Esophagus (tissue), 2 donors: ENCODE measurements at regions not wholly inside any gene's neighbourhood (a gene's known extent, or its start where the extent isn't known, plus 50 kb on each side); places are given as distances from the start of the nearest gene placed in this dataset.
"Not testable (repeated sequence)": the region's sequence is repeated elsewhere in the genome, so short reads cannot be mapped to it uniquely, and the experiment has no call there.

Source experiments
- H3K27ac ChIP-seq, 2 donors: one replicate each; pipeline ENCODE4 v1.5.1; 2013; ENCODE audit warnings: low read depth in 2 of 2, mild to moderate bottlenecking in 2 of 2, inconsistent platforms in 1 of 2, low read length in 1 of 2, moderate library complexity in 1 of 2
- H3K27me3 ChIP-seq, 2 donors: one replicate each; pipeline ENCODE4 v1.6.1; 2013; ENCODE audit warnings: low read length in 2 of 2, control low read depth in 1 of 2, mild to moderate bottlenecking in 1 of 2; ENCODE audit not compliant: insufficient read depth in 2 of 2, control insufficient read depth in 1 of 2
- H3K36me3 ChIP-seq, 2 donors: one replicate each; pipeline ENCODE4 v1.6.1; 2013; ENCODE audit warnings: low read length in 1 of 2; ENCODE audit not compliant: control insufficient read depth in 2 of 2, insufficient read depth in 2 of 2
- H3K4me1 ChIP-seq, 2 donors: one replicate each; pipeline ENCODE4 v1.6.1; 2013; ENCODE audit warnings: low read length in 1 of 2; ENCODE audit not compliant: control insufficient read depth in 2 of 2, insufficient read depth in 2 of 2
- H3K4me3 ChIP-seq, 2 donors: one replicate each; pipeline ENCODE4 v1.5.1; 2013; ENCODE audit warnings: low read length in 2 of 2, mild to moderate bottlenecking in 2 of 2, low read depth in 1 of 2, moderate library complexity in 1 of 2
- H3K9me3 ChIP-seq, 2 donors: one replicate each; pipeline ENCODE4 v1.6.1; 2013; ENCODE audit warnings: mild to moderate bottlenecking in 2 of 2, low read depth in 1 of 2, low read length in 1 of 2, moderate library complexity in 1 of 2; ENCODE audit not compliant: control insufficient read depth in 2 of 2, insufficient read depth in 1 of 2
- WGBS, 2 donors: extraction: QIAGEN DNeasy Blood & Tissue Kit; methylation state at CpG; one replicate each; pipeline ENCODE4 v1.1.7; 2013; 5-methylcytosine and 5-hydroxymethylcytosine counted together
- donor health status: healthy with polysubstance abuse.
- donor health status: Bipolar disorder and iron deficiency.

DNA sequence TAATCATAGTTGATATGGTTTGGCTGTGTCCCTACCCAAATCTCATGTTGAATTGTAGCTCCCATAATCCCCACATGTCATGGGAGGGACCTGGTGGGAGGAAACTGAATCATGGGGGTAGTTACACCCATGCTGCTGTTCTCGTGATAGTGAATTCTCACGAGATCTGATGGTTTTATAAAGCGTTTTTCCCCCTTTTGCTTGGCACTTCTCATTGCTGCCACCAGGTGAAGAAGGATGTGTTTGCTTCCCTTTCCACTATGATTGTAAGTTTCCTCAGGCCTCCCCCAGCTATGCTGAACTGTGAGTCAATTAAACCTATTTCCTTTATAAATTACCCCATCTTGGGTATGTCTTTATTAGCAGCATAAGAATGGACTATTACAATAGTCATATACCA is 86.0 kb upstream of the MID1 start:
- H3K27ac ChIP-seq, H3K4me3 ChIP-seq, H3K27me3 ChIP-seq, H3K4me1 ChIP-seq, H3K9me3 ChIP-seq, H3K36me3 ChIP-seq: not testable (repeated sequence)
- WGBS, 2 donors = 88 to 95% methylated on average over 3 of the region's 3 CpGs

DNA sequence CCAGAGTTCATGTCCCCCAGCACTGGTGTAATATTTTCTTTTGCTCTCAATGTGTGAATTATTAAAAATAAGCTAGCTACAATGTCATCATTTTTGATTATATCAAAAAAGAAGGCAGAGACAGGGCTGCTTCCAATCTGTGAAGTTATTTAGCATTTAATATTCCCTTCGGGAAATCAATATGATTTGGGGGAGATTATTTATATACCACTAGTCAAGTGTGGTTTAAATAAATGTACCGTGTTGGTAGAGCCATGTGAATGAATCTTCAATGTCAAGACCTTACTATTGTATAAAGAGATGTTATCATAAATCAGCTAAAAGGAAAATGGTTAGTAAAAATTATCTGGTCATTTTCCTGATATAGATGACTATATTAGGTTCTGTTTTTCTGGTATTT is 87.4 kb upstream of the MID1 start:
- Histone ChIP-seq H3K27ac (no peak overlapping the region), H3K4me3 (no peak overlapping the region), H3K27me3 (no peaks in the 10 kb centered on the region), H3K36me3 (no peaks in the 10 kb centered on the region), H3K9me3 (no peaks in the 10 kb centered on the region), H3K4me1 (no peaks in the 10 kb centered on the region)
- WGBS, 2 donors = 67 to 84% methylated on average over 2 of the region's 2 CpGs

DNA sequence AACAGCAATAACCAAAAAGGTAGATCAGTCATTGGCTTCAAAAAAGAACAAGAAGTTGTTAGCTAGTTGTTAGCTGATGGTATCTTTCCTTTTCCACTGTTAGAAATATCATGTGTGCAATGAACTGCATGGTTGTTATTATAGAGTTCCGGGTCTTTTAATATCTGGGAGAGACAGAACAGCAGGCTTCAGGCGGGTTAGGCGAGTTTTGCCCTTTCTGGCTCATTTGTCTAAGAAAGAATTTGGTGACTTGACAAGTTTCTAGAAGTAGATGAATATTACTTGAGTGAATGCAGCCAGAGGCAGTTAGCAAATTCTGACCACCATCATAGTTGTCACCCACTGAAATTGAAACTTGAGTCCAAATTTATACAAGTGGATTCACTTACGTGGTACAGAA is 88.9 kb upstream of the MID1 start:
- H3K4me3 ChIP-seq = no peak overlapping the region
- no peaks in the 10 kb centered on the region for H3K9me3 ChIP-seq
- no peaks in the 10 kb centered on the region for H3K4me1 ChIP-seq
- no peaks in the 10 kb centered on the region for H3K27me3 ChIP-seq
- H3K27ac ChIP-seq = no peak overlapping the region
- no peaks in the 10 kb centered on the region for H3K36me3 ChIP-seq
- 45 to 56% methylated on average over 4 of the region's 4 CpGs for WGBS, 2 donors

DNA sequence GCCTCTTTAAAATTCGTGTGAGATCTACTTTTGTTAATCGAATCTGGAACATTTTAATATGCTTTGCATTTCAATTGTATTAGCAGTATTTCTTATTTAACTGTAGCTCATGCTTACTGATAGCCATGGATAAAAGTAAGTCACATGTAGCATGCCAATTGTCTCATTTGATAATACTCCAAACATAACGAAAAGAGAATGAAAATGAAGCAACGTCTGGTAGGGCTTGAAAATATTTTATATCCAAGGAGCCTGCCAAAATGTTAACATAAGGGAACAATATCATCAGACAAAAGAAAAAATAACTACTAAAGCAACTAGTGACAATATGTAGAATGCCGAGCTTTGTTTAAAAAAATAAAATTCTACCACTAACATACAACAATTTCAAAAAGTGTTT is 94.1 kb upstream of the MID1 start:
- 72 to 75% methylated on average over 5 of the region's 5 CpGs for WGBS, 2 donors
- H3K4me3 ChIP-seq = no peak overlapping the region
- H3K27me3 ChIP-seq = no peaks in the 10 kb centered on the region
- no peak overlapping the region for H3K27ac ChIP-seq
- H3K9me3 ChIP-seq = no peaks in the 10 kb centered on the region
- H3K4me1 ChIP-seq = no peaks in the 10 kb centered on the region
- no peaks in the 10 kb centered on the region for H3K36me3 ChIP-seq

DNA sequence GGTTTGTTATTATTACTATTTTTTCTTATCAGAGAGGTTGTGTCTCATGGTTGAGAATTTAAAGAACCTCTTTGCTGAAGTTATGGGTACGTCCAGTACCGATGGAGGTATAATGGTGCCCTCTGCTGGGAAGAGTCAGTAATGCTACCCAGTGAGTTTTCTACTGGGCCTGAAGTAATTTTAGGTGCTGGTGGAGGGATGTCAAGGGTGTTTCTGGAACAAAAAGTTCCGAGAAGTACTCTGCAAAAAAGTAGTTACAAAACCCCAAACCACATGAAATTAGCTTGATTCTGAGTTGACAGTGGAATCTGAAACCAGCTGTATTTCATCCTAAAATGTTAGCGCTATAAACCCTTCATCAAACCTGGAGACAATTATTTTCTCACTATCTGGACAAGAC is 102.5 kb upstream of the MID1 start:
- Histone ChIP-seq H3K27me3 (no peaks in the 10 kb centered on the region), H3K36me3 (no peaks in the 10 kb centered on the region), H3K9me3 (no peaks in the 10 kb centered on the region), H3K4me3 (no peak overlapping the region), H3K4me1 (no peaks in the 10 kb centered on the region), H3K27ac (no peak overlapping the region)
- 24 to 26% methylated on average over 4 of the region's 4 CpGs for WGBS, 2 donors

DNA sequence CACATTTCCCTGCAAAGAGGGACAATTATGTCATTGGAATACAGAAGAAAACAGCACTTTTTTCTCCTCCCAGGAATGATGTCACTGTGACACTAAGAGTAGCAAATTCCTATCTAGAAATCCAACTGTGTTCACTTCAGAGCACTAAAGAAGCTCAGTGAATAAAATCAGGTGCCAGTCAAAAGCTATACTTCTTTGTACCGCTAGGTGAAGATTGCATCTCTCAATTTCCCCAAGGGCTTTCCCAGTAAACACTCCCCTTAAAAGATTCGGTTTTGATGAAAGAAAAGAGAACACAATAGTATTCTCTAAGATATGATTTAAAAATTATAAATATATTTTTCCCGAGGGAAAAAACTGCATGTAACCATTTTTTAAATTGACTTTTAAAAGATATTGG is 104.7 kb upstream of the MID1 start:
- Histone ChIP-seq H3K27me3 (no peaks in the 10 kb centered on the region), H3K9me3 (no peaks in the 10 kb centered on the region), H3K4me1 (no peaks in the 10 kb centered on the region), H3K4me3 (no peak overlapping the region), H3K27ac (no peak overlapping the region), H3K36me3 (no peaks in the 10 kb centered on the region)
- WGBS, 2 donors = 40 to 66% methylated on average over 3 of the region's 3 CpGs

DNA sequence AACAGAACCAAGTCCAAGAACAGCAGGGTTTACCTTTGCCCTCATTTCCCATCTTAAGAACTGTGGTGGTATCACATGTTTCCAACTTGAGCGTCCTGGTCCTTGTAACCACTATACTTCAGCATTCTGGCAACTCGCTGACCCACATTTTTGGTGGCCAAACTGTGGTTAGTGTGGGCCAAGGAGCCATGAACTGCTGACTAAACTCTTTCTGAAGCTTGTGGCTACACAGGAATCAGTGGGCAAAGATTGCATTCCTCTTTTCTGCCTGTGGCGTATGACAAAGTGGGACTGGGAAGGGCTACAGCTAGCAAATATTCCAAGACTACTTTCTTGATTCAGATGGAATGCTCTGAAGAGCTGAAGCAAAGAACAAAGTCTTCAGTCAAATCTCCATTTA is 106.3 kb upstream of the MID1 start:
- Histone ChIP-seq H3K27ac (no peak overlapping the region), H3K9me3 (no peaks in the 10 kb centered on the region), H3K4me3 (no peak overlapping the region), H3K36me3 (no peaks in the 10 kb centered on the region), H3K27me3 (no peaks in the 10 kb centered on the region), H3K4me1 (no peaks in the 10 kb centered on the region)
- 73 to 86% methylated on average over 3 of the region's 3 CpGs for WGBS, 2 donors

DNA sequence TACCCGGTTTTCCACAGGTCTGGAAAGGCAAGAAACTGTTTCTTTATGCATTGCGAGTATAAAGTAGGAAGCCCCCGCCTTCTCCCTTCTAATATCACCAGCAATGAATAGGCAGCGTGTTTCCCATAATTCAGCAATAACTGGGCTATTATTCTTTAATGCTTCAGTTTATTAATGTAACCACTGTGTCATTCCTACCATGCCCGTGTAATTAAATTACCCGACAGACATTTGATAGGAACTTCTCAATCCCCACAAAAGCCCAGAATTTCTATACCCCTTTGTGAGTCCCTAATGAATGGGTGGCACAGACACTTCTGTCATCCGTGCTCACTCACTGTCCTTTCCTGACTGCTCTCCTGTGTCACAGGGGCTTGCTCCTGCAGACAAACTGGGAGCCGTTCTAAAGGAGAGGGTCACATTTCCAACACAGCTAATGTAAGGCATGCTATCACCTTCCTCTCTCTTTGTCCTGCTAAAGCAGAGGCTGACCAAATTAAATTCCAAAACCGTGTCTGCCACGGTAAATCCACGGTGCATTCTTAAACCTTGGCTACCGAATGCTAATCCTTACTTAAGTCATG is 108.5 kb upstream of the MID1 start:
- H3K36me3 ChIP-seq = no peaks in the 10 kb centered on the region
- no peak overlapping the region for H3K4me3 ChIP-seq
- H3K4me1 ChIP-seq = no peaks in the 10 kb centered on the region
- H3K27me3 ChIP-seq = no peaks in the 10 kb centered on the region
- WGBS, 2 donors = 77 to 84% methylated on average over 12 of the region's 12 CpGs
- no peaks in the 10 kb centered on the region for H3K9me3 ChIP-seq
- H3K27ac ChIP-seq = no peak overlapping the region

DNA sequence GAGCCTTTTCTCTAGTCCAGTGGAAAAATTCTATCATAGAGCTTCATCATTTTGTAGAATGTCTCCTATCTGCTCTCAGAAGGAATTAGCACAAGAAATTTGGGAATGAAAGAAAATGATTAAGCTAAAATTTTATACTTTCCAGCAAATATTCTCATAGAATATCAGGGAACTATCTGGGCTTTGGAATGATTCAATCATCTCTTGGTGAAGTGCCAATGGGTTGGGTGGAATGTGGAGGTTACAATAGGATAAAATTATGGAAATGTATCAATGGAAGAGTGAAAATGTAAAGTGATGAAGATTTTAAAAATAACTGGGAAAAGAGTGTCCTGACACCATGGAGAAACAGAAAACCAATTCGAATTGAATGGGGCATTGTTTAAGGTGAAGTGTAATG is 119.0 kb upstream of the MID1 start:
- 55 to 84% methylated on average over 1 of the region's 1 CpG for WGBS, 2 donors
- Histone ChIP-seq H3K36me3 (no peaks in the 10 kb centered on the region), H3K27ac (no peak overlapping the region), H3K27me3 (no peaks in the 10 kb centered on the region), H3K4me3 (no peak overlapping the region), H3K4me1 (no peaks in the 10 kb centered on the region), H3K9me3 (no peaks in the 10 kb centered on the region)

DNA sequence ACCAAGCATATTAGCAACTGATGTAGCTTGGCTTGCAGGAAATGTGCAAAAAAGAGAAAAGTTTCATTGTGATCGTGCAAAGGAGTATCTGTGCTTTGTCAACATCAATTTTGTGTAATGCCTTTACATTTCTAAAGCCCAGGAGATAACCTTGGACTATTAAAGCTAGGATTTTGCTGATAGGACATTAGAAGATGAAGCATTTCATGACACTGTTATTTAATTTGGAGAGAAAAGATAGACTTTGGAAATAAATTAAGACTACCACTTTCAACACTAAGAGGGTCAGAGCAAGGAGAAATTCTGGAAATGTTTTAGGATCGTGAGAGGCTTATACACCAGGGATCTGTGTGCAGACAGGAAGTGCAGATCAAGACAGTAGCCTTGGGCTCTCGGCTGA is 120.6 kb upstream of the MID1 start:
- Histone ChIP-seq H3K4me3 (no peak overlapping the region), H3K27me3 (no peaks in the 10 kb centered on the region), H3K9me3 (no peaks in the 10 kb centered on the region), H3K4me1 (no peaks in the 10 kb centered on the region), H3K27ac (no peak overlapping the region), H3K36me3 (no peaks in the 10 kb centered on the region)
- WGBS, 2 donors = 52 to 62% methylated on average over 3 of the region's 3 CpGs
